ENCODE measurements at regions not wholly inside any gene's neighbourhood (a gene's known extent, or its start where the extent isn't known, plus 50 kb on each side); places are given as distances from the start of the nearest gene placed in this dataset.

DNA sequence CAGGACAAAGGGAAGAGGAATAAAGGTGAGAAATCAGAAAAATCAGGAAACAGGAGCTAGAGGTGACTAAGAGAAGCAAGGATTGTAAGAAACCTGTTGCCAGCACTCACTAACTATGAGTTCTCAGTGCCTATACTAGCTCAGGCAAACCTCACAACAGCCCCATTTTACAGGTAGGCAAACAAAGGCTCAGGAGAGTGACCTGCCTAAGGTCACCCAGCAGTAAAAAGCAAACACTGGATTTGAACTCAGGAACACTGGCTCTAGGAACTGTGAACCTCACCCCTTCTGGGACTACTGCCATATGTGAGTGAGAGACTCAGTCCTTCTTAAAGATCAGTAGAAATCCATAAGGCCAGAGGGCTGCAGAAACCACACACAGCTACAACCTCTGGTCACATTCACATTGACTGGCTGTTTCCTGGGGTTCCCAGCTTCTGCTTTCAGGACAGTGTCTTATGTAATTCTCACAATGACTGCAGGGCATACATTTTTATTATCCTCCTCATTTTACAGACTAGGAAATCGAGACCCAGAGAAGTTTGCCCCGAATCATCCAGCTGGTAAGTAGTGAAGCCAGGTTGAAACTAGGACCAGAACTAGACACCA lies 80.7 kb upstream of the MAFB start:
- FAIRE-seq: no peak
- no peak for DNase-seq (ENCODE audit: low spot score)

DNA sequence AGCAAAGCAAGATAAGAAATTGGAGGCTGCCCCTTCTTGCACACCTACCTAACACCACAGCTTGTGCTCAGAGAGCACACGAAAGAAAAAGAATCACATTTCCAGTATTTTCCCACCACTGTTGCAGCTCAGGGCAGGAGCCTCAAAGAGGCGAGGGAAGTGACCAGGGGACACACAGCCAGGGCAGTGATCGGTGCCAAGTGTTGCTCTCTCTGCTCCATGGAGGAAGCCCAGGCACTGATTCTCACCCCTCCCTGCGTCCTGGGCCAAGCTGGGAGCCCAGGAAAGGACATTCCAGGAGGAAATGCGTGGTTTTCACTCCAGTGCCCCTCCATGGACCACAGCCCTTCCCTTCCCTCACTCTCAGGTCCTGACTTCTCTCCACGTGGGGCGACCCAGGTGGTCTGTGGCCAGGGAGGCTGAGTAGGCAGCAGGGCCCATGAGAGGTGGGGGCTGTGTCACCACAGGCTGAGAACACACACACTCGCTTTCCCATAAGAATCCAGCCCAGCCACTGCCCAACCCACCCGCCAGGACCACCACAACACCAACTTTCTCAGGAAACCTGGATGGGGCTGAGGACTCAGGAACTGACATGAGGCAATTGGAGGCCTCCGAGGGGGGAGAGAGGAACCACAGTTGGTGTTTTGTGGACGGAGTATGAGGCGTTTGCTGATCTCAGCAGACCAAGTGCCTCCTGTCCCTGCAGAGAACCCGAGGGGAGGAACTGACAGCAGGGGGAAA lies 81.7 kb upstream of the MAFB start:
- DNase-seq (ENCODE audit: low spot score) (no peak), FAIRE-seq (no peak)

DNA sequence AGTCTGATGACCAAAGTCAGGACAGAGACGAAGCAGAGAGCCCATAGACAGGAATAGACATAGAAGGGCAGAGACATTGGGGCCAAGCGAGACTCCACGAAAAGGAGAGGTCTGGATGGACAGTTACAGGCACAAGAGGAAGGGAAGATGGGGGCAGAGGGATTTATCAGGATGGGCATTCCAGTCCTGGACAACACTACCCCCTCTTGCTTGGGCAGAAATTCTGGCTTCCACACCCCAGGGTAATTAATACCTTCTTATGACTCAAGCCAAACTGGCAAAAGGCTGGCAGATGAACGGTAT lies 82.2 kb upstream of the MAFB start:
- FAIRE-seq (no peak), DNase-seq (ENCODE audit: low spot score) (no peak)

DNA sequence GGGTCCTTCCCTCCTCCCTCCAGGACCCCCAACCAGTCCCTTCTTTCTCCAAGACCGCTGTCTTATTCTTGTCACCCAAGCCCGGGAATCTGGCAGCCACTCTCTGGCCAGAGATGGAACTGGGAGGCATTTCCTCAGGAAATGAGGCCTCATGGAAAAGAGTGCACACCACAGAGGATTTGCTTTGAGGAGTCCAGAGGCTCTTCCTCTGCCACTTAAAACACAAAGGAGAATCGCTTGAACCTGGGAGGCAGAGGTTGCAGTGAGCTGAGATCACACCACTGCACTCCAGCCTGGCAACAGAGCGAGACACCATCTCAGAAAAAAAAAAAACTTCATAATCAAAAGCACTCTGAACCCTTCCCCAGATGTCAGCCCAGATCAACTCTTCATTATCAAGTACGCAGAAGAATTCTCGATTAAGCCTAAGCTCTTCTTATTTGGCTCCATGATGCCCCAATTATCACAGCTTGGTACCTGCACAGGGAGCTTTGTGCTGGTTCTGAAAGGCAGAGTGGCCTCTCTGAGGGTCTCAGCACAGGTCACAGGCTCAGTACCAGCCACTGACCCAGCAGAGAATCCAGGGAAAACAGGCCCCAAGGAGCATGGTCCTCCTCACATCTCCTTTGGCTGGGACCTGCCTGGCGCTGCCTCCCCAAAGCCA lies 82.9 kb upstream of the MAFB start:
- DNase-seq (ENCODE audit: low spot score) (no peak), FAIRE-seq (no peak)

- DNase-seq (ENCODE audit: low spot score) (no peak), FAIRE-seq (no peak)
These were observed 84.3 kb upstream of the MAFB start for GRCh38 chr20:40773376-40773775.

DNA sequence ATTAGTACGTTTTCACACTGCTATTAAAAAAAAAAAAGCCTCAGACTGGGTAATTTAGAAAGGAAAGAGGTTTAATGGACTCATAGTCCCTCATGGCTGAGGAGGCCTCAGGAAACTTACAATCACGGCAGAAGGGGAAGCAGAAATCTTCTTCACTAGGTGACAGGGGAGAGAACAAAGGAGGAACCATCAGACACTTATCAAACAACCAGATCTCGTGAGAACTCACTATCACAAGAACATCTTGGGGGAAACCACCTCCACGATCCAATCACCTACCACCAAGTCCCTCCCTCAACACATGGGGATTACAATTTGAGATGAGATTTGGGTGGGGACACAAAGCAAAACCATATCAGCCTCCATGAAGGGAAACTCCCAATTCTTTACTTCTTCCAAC lies 85.2 kb upstream of the MAFB start:
- DNase-seq (ENCODE audit: low spot score): no peak

DNA sequence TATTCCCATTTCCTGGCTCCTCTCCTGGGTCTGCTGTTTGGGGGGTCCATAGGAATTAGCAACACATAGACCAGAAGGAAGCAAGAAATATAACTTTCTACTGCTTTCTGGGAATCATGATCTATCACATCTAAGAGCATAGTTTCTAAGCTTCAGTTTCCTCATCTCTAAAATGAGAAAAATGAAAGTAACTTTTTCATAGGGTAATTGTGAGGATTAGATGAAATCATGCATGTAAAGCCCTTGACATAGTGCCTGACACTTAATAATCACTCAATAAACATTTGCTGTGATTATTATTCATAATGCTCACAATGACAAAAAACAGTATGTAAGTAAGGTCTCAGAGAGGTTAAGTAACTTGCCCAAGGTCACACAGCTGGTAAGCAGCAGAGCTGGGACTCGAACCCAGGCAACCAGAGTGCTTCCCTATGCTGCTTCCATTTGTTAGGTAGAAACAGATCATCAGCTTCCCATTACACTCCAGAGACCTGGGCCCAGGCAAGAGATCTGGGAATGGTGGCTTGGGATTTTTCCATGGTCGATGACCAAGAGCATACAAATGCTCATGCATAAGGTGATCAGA lies 86.6 kb upstream of the MAFB start:
- no peak for FAIRE-seq

More for the DNA sequence above, 85.2 kb upstream of the MAFB start:
- FAIRE-seq: no peak

DNA sequence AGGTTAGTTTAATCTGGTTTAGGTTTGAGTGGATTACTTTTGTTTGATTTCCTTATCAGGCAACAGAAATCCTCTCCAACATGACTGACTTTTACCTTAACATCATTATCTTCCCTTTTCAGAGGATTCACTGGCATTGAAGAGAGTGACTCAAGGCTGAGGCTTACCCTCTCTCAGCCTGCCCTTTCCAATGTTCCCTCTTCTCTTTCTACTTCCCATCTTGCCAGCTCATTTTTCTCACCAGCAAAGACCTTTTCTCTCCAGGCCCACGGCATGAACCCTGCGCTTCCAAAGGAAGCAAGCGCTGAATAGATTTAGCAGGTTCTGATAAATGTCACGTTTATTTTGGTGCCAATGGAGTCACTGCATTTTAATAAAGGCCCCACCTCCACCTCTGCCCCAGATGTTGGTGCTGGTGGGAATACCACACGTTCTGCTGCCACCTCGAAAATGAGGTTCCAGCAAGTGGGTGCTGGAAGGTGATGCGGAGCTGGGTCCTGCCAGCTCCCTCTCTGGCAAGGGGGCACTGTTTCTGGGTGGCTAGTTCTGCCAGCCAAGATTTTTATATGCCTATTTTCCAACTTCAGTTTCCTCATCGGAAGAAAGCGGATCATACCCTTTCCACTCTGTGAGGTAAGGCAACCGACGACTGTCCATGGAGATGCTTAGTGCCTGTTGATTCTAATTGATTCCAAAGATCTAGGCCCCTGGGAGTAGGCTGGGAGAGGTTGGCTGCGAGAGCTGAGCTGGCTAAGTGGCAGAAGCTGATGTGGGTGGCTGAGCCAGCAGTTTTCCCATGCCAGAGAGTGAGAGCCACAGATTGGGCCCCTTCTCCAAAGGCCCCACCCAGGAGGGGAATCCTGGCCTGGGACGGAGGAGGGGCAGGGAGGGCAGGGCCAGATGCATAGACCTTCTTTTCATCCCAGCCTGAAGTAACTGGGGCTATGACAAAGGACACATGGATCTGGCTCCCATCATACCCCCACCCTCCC lies 87.7 kb upstream of the MAFB start:
- FAIRE-seq (no peak), DNase-seq (ENCODE audit: low spot score) (no peak)

More for the DNA sequence above, 86.6 kb upstream of the MAFB start:
- DNase-seq (ENCODE audit: low spot score): no peak

DNA sequence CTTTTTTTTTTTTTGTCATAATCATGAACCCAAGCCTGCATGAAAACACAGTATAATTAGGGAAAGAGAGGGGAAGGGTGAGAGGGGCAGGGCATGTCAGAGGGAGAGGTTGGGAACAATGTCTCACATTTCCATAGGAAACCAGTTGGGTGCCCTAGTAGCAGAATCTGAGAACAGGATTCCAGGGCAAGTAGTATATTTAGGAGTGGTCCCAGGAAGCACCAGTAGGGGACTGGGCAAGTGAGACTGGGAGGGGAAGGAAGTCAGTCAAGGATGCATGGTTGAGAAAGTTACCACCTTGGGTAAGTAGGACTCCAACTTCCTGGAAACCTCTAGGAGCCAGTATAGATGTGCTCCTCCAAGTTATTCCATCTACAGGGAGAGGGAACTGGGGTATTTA lies 88.6 kb upstream of the MAFB start:
- no peak for FAIRE-seq

GRCh38 chr20:40778894-40779496 lies 90.0 kb upstream of the MAFB start:
- DNase-seq (ENCODE audit: low spot score): no peak
- no peak for FAIRE-seq

More for the DNA sequence above, 88.6 kb upstream of the MAFB start:
- no peak for DNase-seq (ENCODE audit: low spot score)

- no peak for DNase-seq (ENCODE audit: low spot score)
- no peak for FAIRE-seq
These were observed 92.4 kb upstream of the MAFB start for GRCh38 chr20:40781327-40782042.

- FAIRE-seq (no peak), DNase-seq (ENCODE audit: low spot score) (no peak)
These were observed 93.0 kb upstream of the MAFB start for GRCh38 chr20:40782043-40782368.

GRCh38 chr20:40785346-40785745 lies 96.3 kb upstream of the MAFB start:
- FAIRE-seq (no peak), DNase-seq (ENCODE audit: low spot score) (no peak)

DNA sequence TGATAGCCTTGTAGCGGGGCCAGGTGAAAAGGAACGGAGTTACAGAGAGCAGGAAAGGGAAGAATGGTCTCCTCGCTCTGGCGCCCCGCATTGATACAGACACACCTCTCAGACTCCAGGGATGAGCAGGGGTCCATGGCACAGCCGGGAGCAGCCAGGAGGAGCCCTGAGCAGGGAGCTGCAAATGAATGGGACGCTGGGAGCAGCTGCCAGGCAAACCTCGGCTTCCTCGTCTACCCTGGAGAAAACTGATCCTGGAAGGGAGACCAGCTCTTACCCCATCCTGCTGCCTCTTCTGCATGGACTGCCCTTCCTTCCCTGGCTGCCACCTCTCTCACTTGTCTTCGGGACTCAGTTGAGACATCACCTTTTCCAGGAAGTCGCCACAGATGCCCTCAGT lies 97.3 kb upstream of the MAFB start:
- no peak for FAIRE-seq
- no peak for DNase-seq (ENCODE audit: low spot score)

- FAIRE-seq: no peak
These were observed 98.9 kb upstream of the MAFB start for GRCh38 chr20:40787941-40788340.

GRCh38 chr20:40797425-40797824 lies 108.4 kb upstream of the MAFB start:
- DNase-seq (ENCODE audit: low spot score): no peak
- no peak for FAIRE-seq

More at GRCh38 chr20:40787941-40788340, 98.9 kb upstream of the MAFB start:
- no peak for DNase-seq (ENCODE audit: low spot score)

DNA sequence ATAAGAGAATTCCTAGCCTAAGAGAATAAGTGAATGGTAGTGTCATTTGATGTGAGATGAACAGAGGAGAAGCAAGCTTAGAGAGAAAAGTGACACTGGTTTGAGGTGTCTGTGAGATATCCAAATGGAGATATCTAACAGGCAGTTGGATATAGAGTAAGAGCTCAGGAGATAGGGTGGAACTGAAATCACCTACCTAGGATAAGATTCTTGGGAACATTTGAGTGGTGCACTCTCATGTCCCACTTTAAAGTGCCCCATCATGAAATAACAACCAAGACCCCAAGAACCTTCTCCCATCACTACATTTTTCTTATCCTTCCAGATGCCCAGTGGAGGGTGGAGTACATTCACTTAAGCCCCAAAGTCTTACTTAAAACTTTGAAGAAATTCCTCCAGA lies 109.0 kb upstream of the MAFB start:
- FAIRE-seq (no peak), DNase-seq (ENCODE audit: low spot score) (no peak)

GRCh38 chr20:40802886-40803285 lies 113.8 kb upstream of the MAFB start:
- no peak for FAIRE-seq

GRCh38 chr20:40803381-40803780 lies 114.3 kb upstream of the MAFB start:
- DNase-seq (ENCODE audit: low spot score) (no peak), FAIRE-seq (no peak)

More at GRCh38 chr20:40802886-40803285, 113.8 kb upstream of the MAFB start:
- no peak for DNase-seq (ENCODE audit: low spot score)

GRCh38 chr20:40805592-40805991 lies 116.6 kb upstream of the MAFB start:
- no peak for DNase-seq (ENCODE audit: low spot score)

More at GRCh38 chr20:40805592-40805991, 116.6 kb upstream of the MAFB start:
- no peak for FAIRE-seq
